NCI-H2107 treated with DMSO at 0.1 percent for 48 hours (cell line): ENCODE measurements at regions not wholly inside any gene's neighbourhood (a gene's known extent, or its start where the extent isn't known, plus 50 kb on each side); places are given as distances from the start of the nearest gene placed in this dataset.

ENCODE experiments used
- DNase-seq: peaks from one replicate; lab custom pipeline; 2025; ENCODE audit not compliant: unreplicated experiment; lab: John Stamatoyannopoulos, UW

DNA sequence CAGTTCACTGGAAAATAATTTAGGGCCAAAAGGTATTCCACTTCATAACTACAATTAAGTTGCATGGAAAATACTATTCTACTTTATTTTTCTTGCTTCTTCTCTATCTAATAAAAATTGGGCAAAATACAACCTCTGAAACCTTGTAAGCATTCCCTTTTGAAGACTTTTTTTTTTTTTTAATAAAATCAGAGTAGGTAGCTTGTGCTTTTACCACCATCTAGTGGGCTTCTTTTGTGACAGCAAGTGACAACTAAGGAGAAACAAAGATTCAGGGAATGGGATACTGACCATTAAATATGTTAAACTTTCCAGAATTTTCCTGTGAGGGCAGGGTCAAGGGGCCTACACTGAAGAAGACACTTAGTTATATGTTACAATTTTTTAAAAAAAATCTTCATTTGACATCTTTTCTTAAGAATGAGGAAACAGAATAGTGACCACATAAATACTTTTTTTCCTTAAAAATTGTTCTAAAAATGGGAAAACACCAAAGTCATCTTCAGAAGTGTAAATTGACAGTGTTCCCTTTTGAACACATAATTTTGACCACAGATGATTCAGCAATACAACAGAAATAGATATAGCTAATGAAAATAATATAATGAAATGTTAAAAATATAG, 1183.2 kb upstream of the ACVR2A start:
- DNase-seq = peak; percentile 24

DNA sequence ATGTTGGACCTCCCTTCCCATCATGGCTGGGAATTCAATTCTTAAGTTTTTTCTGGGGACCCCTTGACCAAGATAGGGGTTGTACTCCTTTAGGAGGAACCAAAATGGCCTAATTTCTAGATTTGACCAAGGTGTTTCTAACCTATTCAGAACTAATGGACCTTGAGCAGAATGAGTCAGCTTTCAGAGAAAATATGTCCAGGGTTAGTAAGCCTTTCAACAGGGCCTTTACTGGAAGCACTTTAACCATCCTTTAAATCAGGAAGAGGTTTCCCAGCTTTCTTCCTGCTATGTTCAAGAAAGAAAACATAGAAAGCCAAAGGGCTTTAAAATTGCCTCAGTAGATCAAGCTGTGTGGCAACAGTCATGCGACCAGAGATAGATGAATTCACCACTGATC, 1184.9 kb upstream of the ACVR2A start:
- DNase-seq = no peak

DNA sequence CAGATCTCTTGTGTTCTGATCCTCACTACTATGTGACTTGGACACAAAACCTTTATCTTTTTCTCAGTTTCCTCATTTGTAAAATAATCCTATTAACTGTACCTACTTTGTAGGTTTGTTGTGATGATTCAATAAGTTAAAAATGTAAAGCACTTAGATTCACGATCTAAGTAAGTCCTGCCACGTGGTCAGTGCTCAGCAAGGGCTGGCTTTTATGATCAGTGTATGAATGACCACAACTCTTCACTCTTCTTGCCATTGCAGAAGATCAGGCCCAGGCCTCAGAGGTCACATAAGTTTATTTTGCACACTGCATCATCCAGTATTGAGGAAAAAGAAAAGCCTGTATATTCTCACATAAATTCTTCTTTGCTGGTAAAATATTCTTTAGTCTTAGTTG, 1192.5 kb upstream of the ACVR2A start:
- DNase-seq = no peak

DNA sequence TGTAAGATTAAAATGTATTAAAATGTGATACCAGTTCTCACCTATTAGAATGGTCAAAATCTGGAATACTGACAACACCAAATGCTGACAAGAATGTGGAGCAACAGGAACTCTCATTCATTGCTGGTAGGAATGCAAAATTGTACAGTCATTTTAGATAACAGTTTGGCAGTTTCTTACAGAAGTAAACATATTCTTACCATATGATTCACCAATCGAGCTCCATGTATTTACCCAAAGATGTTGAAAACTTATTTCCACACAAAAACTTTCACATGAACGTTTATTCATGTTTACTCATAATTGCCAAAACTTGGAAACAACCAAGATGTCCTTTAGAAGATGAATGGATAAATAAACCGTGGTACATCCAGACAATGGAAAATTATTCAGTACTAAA, 1193.5 kb upstream of the ACVR2A start:
- DNase-seq = no peak

DNA sequence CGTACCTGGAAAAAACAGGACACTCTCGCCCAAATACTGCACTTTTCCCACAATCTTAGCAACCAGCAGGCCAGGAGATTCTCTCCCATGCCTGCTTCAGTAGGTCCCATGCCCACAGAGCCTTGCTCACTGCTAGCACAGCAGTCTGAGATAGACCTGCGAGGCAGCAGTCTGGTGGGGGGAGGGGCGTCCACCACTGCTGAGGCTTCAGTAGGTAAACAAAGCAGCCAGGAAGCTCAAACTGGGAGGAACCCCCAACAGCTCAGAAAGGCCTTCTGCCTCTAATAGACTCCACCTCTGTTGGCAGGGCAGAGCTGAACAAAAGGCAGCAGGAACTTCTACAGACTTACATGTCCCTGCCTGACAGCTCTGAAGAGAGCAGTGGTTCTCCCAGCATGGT, 1202.8 kb upstream of the ACVR2A start:
- DNase-seq = no peak

DNA sequence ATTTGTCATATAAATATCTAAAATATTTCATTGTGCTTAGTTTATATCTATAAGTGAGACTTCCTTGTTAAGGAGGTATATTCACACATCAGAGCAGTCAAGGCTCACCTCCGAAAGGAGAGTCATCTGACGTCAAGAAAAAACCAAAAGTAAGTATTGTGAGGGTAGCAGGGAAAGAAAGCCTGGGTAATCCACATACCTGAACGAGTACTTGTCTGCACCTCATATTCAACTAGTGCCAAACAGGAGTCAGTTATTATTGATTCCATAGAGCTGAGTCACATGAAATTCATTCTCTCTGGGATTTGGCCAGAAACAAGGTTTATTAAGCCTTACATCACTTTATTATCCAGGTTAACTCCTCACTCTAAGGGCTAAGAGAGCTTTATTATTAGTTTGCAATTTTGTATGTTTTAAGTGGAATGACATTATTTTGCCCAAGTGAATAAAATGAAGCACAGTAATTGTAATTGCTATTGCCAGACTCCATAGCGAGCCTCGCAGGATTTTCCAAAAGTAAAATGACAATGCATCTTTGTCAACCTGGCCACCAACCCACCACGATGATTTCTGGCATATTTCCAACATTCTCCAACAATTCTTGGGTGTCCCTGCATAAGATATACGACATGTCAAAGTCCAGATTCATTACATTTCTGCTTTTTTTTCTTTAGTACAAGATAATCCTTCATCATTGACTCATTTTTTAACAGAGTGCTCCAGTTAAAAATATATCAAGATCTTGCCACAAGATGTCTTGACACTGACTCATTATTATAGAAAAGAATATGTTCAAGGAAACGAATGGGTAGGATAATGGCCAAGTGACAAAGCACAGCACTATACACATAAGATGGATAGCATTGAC, 1210.4 kb upstream of the ACVR2A start:
- DNase-seq = no peak

DNA sequence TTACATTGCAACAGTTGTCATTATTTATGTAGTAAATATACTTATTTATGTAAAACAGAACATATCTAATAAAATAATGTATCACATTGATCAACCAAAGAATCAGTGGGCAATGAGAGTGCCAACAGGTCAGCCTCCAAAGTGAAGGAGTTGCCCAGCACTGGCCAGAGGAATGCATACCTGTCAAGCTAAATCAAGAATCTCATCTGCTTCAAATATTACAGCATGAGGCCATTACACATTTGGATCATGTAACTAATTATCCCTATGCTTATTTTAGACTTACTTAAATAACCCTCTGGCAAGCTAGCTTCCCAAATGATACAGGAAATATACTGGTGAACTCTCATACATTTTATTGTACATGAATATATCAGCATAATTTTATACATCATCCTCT, 1211.7 kb upstream of the ACVR2A start:
- no peak for DNase-seq

DNA sequence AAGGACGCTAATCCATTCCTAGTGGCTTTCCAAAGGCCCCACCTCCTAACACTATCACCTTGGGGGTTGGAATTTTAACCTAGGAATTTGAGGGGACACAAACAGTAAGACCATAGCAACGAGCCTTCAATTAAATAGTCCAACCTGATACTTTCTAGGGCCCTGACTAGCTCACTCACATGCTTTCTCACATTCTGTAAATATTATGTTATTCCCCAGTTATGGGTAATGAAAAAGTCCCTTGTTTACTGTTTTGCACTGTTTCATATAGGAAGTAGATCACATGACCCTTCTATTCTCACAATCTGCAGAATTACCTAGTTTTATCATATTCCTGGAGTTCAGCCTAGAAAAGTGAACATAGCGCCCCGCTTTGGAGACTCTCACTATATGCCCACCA, 1212.1 kb upstream of the ACVR2A start:
- no peak for DNase-seq

DNA sequence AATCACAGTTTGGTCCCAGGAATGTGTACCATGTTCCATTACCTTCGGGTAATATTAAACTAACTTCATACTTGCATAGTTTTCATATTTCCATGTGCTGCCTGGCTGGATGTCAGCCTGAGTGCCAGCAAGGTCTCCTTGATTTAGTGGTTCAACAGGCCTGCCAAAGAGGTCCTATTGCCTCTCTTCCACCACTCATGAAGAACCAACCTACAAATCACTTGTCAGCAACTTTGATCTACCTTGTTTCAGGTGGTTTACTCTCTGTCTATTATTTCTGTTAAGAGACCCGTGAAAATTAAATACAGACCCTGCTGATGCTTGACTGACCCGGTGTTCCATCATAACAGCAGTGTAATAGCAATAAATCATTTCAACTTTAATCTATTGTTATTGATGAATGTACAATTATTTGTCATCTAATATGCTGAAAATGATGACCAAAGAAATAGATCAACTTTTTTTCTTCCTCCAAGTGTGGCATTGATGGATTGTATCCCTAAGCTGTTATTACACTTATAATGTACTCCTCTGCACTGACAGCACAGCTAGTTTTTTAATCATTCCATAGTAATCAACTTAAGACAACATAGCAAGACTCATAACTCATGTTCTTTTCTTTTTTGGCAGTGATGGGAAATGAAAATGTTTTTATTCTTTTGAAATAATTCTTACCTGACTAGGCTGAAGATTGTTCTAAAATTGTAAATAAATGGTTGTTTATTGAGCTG, 1220.2 kb upstream of the ACVR2A start:
- DNase-seq = no peak

DNA sequence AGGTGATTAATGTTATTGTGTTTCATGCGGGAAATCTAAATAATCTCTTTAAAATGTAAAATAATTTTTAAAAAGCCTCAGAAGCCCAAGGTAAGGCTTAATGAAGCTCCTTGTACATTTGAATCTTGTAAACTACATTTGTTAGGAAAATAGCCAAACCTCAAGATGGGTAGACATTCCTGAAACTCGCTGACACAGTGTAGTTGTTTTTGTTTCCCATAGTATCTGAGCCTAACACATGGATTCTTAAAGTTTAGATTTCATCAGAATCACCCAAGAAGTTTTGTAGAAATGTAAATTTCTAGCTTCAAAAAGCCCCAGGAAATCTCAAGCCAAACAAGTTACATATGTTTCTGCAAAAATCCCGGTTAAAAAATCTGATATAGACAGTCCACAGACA, 1221.1 kb upstream of the ACVR2A start:
- DNase-seq = no peak

DNA sequence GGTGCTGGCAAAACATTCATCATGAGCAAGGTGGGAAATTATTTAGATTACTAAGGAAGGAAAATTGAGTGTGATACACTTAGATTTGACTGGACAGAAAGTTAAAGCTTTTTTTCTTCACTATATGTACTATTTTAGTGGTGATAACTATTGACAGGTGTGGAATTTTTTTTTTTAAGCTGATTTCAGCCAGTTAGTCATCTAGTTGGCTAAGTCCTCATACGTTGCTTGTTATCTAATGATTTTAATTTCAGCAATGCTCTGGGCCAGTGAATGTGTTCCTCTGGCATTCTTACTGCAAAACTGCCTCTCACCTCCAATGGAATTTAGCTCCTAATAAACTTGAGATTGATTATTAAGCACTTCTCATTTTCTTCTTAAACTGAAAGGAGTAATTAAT, 1223.2 kb upstream of the ACVR2A start:
- DNase-seq = no peak

DNA sequence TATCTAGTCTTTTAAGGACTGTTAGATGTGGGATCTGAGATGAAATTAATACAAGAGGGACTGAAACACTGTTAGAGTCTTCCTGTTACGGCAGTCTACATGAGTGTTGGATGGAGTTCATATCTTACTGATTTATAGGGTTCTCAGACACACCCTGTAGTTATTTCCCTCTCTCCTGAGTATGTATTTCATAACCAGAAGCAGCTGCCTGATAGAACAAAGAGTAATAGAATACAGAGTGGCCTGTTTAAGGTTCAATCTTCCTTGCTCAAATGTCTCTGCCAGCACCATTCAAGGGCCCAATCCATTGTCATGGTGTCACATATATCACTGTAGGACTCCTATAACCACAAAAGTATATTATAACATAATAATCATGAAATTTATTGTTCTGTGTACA, 1229.1 kb upstream of the ACVR2A start:
- DNase-seq = peak; percentile 49

DNA sequence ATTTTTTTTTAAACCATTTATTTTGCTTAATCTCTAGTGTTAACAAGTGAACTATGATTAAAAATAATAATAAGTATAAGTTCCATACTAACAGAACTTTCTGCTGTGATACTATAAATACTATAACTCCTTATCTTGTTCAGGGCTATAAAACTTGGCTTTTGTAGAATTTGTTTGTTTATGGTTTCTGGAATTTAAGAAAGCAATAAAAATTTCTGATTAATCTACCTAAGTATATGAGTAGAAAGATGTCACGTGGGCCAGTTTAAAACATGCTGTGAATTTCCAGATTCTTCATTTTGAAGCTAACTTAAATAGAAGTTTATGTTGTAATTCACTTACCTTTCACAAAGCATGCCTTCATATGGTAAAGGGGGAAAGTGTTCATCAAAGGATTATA, 1236.3 kb upstream of the ACVR2A start:
- DNase-seq = no peak

DNA sequence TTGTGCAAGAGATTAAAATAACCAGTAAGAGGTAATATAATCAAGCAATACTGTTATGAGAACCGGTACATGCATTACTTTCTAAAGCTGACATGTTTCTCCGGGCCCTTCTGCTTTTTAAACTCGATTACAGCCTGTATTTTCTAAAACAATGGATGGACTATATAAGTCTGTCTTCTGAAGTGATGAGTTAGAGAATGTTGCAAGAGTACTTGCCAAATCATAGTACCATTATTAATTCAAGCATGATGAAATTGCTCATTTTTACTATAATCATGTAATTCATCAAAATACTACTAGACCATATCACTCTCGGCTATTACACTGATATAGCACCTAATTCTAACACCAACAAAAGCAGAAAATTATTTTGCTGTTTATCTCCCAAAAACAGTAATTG, 1240.3 kb upstream of the ACVR2A start:
- no peak for DNase-seq

DNA sequence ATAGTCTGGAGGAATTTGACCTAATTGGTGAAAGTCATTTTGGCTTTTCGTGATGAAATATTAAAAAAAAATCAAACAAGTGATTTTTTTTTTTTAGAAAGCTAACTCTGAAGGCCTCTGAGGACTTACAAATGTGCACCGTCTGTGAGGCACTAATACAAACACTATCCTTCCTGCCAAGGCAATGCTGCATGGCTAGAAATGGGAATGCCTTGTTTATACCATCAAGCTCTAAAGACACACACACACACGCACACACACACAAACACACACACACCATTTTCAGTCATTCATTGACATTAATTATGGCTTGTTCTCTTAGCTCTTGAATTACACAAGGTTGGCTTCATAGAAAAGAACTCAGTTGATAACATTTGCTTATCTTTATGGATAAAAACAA, 1242.0 kb upstream of the ACVR2A start:
- DNase-seq = no peak

DNA sequence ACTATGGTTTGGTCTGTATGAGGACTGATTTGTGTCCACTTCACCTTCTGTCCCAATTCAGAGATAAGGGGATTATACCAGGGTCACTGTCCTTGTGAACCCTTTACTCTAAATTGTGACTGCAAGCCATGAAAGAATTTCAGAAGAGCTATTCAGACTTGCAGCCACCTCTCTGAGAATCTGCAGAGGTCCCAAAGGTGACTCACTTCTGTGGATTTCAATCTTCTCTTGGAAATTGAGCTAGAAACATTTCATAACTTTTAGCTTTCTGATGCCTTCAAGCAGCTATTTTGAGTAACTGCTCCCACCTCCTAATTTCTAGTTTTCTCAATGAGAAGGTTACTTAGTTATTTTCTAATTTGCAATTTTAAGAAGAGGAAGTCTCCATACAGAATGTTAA, 1242.4 kb upstream of the ACVR2A start:
- no peak for DNase-seq

DNA sequence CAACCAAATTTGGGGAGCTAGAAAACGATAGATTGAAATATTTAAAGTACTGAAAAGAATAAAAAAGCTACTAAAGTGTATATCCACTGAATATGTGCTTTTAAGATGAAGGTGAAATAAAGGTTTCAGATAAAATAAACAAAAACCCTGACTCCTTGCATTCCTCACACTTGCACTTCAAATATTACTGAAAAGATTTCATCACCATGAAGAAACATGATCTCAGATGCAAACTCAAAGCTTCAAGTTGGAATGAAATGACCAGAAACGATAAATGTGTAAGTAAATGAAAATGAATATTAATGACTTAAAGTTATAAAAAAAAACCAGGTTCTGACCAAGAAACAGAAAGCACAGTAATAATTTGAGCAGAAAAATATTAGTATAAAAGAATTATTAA, 1246.0 kb upstream of the ACVR2A start:
- DNase-seq = no peak

DNA sequence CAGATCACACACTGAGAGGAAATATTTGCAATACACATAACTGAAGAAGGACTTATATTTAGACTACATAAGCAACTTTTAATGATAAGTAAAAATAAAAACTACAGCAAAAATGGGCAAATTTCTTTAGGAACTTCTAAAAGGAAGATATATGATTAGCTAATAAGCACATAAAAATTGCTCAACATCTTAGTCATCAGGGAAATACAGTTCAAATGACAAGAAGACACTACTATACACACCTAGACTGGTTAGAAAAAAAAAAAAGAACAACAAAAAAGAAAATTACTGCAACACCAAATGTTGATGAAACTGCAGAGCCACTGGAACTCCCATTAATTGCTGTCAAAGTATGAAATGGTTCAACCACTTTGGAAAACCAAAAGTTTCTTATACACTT, 1247.5 kb upstream of the ACVR2A start:
- no peak for DNase-seq

DNA sequence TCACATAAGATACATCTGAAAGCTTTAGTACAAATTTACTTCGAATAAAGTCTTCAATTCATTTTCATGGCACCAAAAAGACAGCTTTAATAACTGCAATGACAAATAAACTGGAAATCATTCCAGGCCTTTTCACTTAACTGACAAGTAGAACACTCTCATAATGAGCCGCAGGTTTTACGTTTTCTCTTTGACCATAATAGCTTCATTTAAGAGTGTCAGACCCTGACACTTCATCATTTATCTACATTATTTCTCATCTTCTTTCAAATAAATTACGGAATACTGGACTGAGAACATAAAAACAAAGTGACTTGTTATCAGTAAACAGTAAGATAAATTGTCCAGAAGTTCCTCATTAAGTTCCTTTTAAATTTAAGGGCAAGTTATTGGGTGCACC, 1252.9 kb upstream of the ACVR2A start:
- no peak for DNase-seq

DNA sequence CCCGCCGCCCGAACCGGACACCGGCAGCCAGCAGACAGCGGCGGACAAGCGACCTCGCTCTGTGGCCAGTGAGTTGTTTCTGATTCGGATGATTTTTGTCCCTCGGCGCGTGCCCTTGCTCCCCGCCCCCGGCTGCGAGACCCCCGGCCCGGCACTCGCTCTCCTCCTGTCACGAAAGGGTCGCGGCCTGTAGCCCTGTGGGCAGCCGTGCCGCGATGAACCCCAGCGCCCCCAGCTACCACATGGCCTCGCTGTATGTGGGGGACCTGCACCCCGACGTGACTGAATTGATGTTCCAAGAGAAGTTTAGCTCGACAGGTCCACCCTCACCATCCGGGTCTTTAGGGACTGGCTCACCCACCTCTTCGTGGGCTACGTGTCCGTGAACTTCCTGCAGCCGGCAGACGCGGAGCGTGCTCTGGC, 1257.5 kb upstream of the ACVR2A start:
- no peak for DNase-seq

DNA sequence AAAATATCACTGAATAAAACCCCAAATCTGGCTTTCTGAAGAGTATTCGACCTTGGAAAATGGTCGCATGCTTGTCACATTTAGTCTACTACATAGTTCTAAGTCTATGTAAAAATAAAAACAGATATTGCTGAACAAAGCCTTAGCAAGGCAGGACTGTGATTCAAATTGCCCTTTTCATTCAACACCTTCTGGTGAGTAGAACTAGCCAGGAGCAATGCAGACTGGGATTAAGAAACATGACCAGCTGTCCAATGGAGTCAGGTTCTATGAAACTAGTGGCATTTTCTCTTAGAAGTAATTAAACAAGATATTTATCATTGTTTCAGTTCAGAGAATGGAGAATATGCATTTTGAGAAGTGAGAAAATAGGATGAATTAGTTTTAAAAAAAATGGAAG, 1260.5 kb upstream of the ACVR2A start:
- DNase-seq = no peak
